CD4-positive, alpha-beta T cell treated with Interleukin-12 subunit alpha and Interleukin-12 subunit beta, for 1 hour (primary cell): ENCODE measurements at regions not wholly inside any gene's neighbourhood (a gene's known extent, or its start where the extent isn't known, plus 50 kb on each side); places are given as distances from the start of the nearest gene placed in this dataset.

Experiments used
- DNase-seq: peaks from one replicate; pipeline ENCODE4 v3.0.0-alpha.2; 2020

GRCh38 chr9:118785456-118785855 lies 583.8 kb downstream of the BRINP1 start:
- DNase-seq, result no peak

DNA sequence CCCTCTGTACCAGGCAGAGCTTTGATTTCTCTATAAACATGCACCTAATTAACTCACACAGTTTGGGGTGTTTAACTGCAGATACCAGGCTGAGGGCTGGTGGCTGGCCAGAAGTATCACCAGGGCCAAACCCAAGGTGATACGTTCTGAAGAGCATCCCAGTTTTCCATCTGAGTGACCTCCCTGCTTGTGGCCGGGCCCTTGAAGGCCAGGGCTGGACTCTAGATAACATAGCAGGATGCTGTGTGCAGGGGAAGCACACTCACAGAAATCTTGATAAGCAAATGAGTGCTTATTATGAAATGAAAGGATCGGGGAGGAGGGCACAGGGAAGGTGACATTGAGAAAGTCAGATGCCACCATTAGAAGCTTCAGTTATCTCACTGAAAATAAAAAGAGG lies 582.4 kb downstream of the BRINP1 start:
- DNase-seq, result no peak

DNA sequence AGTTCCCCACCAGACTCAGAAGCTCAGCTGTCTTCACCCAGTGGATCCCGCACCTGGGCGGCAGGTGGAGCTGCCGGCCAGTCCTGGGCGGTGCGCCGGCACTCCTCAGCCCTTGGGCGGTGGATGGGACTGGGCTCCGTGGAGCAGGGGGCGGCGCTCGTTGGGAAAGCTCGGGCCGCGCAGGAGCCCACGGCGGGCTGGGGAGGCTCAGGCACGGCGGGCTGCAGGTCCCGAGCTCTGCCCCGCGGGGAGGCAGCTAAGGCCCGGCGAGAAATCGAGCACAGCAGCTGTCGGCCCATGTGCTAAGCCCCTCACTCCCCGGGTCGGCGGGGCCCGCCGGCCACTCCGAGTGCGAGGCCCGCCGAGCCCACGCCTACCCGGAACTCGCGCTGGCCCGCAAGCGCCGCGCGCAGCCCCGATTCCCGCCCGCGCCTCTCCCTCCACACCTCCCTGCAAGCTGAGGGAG lies 560.0 kb downstream of the BRINP1 start:
- DNase-seq, result no peak

- no peak for DNase-seq
These were observed 539.9 kb downstream of the BRINP1 start for GRCh38 chr9:118829334-118829733.

GRCh38 chr9:118832371-118832770 lies 536.9 kb downstream of the BRINP1 start:
- DNase-seq, result no peak

GRCh38 chr9:118836891-118837290 lies 532.3 kb downstream of the BRINP1 start:
- no peak for DNase-seq

- no peak for DNase-seq
These were observed 497.7 kb downstream of the BRINP1 start for GRCh38 chr9:118871531-118871930.

DNA sequence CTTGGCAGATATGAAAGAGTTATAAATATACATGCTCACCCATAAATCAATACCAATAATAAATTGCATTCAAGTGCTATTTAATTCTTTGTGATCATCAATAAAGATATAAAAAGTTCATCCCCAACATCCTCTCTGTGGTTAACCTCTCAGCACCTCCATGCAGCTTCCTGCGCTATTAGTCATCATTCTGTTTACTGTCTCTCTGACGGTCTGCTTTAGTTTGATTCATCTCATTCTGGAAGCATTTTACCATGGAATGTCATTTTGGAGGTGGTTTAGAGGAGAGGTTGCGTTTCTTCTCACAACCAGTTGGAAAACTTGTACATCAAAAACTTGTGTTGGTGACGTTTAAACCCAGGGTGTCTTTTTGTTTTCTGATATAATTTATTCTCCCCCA lies 486.6 kb downstream of the BRINP1 start:
- no peak for DNase-seq

- DNase-seq, result no peak
These were observed 485.8 kb downstream of the BRINP1 start for GRCh38 chr9:118883411-118883810.

- no peak for DNase-seq
These were observed 478.0 kb downstream of the BRINP1 start for GRCh38 chr9:118891213-118891612.

- DNase-seq, result no peak
These were observed 472.8 kb downstream of the BRINP1 start for GRCh38 chr9:118896324-118897000.

GRCh38 chr9:118918180-118918579 lies 451.1 kb downstream of the BRINP1 start:
- no peak for DNase-seq

DNA sequence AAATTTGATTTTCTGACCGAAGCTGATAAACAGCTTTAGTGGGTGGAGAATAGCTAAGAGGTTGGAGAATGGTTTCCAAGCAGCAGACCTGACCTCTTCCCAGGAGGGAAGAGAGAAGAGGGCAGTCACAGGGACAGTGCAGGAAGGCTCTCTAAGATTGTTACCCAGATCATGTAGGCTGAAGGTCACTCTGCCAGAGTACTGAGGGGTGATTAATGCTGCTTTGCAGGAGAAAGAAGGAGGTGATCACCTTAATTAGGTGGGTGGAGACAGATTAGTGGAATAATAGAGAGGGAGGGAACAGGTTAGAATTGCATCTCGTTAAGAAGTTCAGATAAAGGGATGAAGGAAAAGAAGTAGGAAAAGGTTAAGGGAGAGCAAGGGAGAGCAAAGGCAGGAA lies 440.5 kb downstream of the BRINP1 start:
- DNase-seq, result no peak

GRCh38 chr9:118929287-118929686 lies 439.9 kb downstream of the BRINP1 start:
- no peak for DNase-seq

DNA sequence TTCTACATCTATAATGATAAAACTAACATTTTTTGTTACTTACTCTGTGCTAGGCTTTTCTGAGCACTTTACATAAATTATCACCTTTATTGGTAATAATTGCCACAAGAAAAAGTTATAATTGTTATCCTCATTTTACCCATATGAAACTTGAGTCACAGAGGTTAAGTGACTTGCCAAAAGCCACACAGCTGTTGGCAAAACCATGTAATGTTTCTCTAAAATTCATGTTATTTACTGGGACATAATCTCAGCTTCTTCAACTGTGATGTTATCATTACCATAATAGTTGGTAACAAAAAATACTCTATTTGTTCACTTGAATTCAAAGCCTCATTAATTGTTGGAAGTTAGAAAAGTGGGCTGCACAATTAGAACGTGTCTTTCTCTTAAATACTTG lies 437.3 kb downstream of the BRINP1 start:
- DNase-seq, result no peak

GRCh38 chr9:118938581-118938980 lies 430.7 kb downstream of the BRINP1 start:
- DNase-seq, result no peak

- DNase-seq, result no peak
These were observed 428.8 kb downstream of the BRINP1 start for GRCh38 chr9:118940473-118940872.

- DNase-seq, result no peak
These were observed 422.6 kb downstream of the BRINP1 start for GRCh38 chr9:118946669-118947068.

DNA sequence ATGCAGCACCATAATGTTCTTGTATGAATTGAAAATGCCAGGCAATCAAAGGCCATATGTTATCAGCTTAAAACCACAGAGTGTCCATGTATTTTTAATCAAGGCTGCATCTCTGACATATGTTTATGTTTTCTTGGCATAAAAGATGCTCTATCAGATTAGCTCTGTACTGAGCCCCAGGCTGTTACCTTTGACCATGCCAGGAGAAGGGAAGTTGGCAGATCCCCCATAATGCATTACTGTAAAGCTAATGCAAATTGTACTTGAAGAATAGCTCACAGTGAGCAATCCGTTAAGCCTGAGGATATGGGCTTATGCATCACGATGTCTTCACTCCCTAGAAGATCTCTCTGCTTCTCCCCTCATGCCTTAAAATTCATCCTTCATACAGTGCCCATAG lies 414.4 kb downstream of the BRINP1 start:
- no peak for DNase-seq

- no peak for DNase-seq
These were observed 411.6 kb downstream of the BRINP1 start for GRCh38 chr9:118957585-118957984.

- DNase-seq, result no peak
These were observed 409.9 kb downstream of the BRINP1 start for GRCh38 chr9:118959366-118959765.

- no peak for DNase-seq
These were observed 407.4 kb downstream of the BRINP1 start for GRCh38 chr9:118961857-118962256.

- no peak for DNase-seq
These were observed 406.8 kb downstream of the BRINP1 start for GRCh38 chr9:118962426-118962825.

GRCh38 chr9:118963674-118964073 lies 405.6 kb downstream of the BRINP1 start:
- DNase-seq, result no peak

DNA sequence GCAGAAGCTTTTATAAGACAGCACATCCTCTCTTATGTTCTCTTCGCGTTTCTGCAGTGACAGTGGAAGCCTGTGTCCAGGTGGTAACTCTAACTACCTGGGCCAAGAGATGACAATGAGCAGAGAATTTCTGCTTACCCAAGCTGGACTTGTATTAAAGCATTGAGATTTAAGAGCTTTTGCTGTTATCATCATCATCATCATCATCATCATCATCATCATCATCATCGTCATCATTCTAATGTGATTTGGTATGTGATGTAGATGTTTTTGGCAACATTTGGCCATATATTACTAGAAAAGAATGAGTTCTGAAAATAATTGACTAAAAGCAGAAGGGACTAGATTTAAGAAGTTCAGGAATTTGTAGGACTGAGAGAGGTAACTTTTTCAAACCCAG lies 401.3 kb downstream of the BRINP1 start:
- no peak for DNase-seq
